ENCODE measurements at regions not wholly inside any gene's neighbourhood (a gene's known extent, or its start where the extent isn't known, plus 50 kb on each side); places are given as distances from the start of the nearest gene placed in this dataset.

- Histone ChIP-seq H3K4me1 (ENCODE audit: control insufficient read depth in 1 of 2, insufficient read depth in 2 of 2, low read length in 2 of 2) (peaks cover 4 to 27% of the 10 kb centered on the region in 2 experiments; a peak in 3 of 4 replicates), H4K20me1 (ENCODE audit: insufficient read depth) (no peaks in the 10 kb centered on the region), H3K79me2 (ENCODE audit: insufficient read depth, low read length) (no peaks in the 10 kb centered on the region), H2AFZ (ENCODE audit: low read depth, low read length, poor library complexity, severe bottlenecking) (no peak overlapping the region), H3K9ac (ENCODE audit: low read length) (no peak overlapping the region), H3K9me3 (ENCODE audit: control insufficient read depth in 1 of 2, insufficient read depth in 1 of 2, low read depth in 1 of 2, low read length in 2 of 2) (no peaks in the 10 kb centered on the region), H3K4me3 (replicated peaks in 1 of 2; ENCODE audit: low read depth in 1 of 2, low read length in 2 of 2) (no peak overlapping the region), H3K36me3 (ENCODE audit: control insufficient read depth in 1 of 2, insufficient read depth in 2 of 2, low read length in 2 of 2) (no peaks in the 10 kb centered on the region), H3K9me2 (ENCODE audit: insufficient read depth) (no peaks in the 10 kb centered on the region), H3K4me2 (ENCODE audit: low read length) (no peak overlapping the region), H3K27me3 (ENCODE audit: insufficient read depth, low read length) (peaks cover 3% of the 10 kb centered on the region; the same call in 1 of the 2 replicates), H3K27ac (ENCODE audit: low read depth, low read length) (no peak overlapping the region)
- POLR2A ChIA-PET = no interaction called here
- intact Hi-C loops (cut with micrococcal nuclease) = no loop called here
- TF ChIP-seq ELF1 (IDR thresholded peaks at IDR 0.05; ENCODE audit: borderline replicate concordance, low read depth) (no peak), EZH2phosphoT487 (IDR thresholded peaks at IDR 0.05; ENCODE audit: borderline replicate concordance) (no peak), MAX (IDR thresholded peaks at IDR 0.05) (no peak), POLR2A (IDR thresholded peaks at IDR 0.05; ENCODE audit: borderline replicate concordance, extremely low read depth, insufficient read depth, insufficient read length) (no peak), ATF3 (IDR thresholded peaks at IDR 0.05) (no peak), EGR1 (IDR thresholded peaks at IDR 0.05; ENCODE audit: low read depth) (no peak), FOSL1 (IDR thresholded peaks at IDR 0.05; ENCODE audit: low read depth) (no peak), TCF7L2 (IDR thresholded peaks at IDR 0.05; ENCODE audit: borderline replicate concordance, extremely low read depth, insufficient read depth, insufficient read length) (no peak), SP1 (IDR thresholded peaks at IDR 0.05; ENCODE audit: low read depth) (no peak), CTCF (IDR thresholded peaks at IDR 0.05 in 2 of 3, conservative IDR thresholded peaks at IDR 0.05 in 1 of 3; ENCODE audit: borderline replicate concordance in 1 of 3, insufficient read depth in 1 of 3, low read depth in 2 of 3, low read length in 2 of 3) (no peak), YY1 (IDR thresholded peaks at IDR 0.05; ENCODE audit: extremely low read depth, insufficient replicate concordance, low read depth, low read length) (no peak), CEBPB (IDR thresholded peaks at IDR 0.05; ENCODE audit: low read depth) (no peak), SIN3A (IDR thresholded peaks at IDR 0.05; ENCODE audit: low read depth) (no peak), RAD21 (IDR thresholded peaks at IDR 0.05; ENCODE audit: low read depth) (no peak), EZH2 (IDR thresholded peaks at IDR 0.05) (no peak), ZNF274 (IDR thresholded peaks at IDR 0.05; ENCODE audit: low read depth, low read length) (no peak)
- CTCF ChIA-PET = no interaction called here
- no peak for ATAC-seq
- RAD21 ChIA-PET (ENCODE audit: low non-redundant PET in 1 of 2, low total read pairs in 2 of 2, uncharacterized antibody in 2 of 2, unreplicated experiment in 2 of 2) = interaction anchor here in 1 of 2 experiments (1.0 kb wide), 1 partner anchor 99 kb away, joined by 4 read pairs; no protein-coding TSS in a partner anchor
- DNase-seq (ENCODE audit: low read depth, low spot score) = no peak
- BruUV-seq (replicated peaks) = no TSS peak
Observed at GRCh38 chr1:30812076-30812475, 54.5 kb upstream of the LAPTM5 start.

Measured in HCT116 (cell line).